ENCODE measurements at regions not wholly inside any gene's neighbourhood (a gene's known extent, or its start where the extent isn't known, plus 50 kb on each side); places are given as distances from the start of the nearest gene placed in this dataset.
"Not testable (repeated sequence)": the region's sequence is repeated elsewhere in the genome, so short reads cannot be mapped to it uniquely, and the experiment has no call there.

DNA sequence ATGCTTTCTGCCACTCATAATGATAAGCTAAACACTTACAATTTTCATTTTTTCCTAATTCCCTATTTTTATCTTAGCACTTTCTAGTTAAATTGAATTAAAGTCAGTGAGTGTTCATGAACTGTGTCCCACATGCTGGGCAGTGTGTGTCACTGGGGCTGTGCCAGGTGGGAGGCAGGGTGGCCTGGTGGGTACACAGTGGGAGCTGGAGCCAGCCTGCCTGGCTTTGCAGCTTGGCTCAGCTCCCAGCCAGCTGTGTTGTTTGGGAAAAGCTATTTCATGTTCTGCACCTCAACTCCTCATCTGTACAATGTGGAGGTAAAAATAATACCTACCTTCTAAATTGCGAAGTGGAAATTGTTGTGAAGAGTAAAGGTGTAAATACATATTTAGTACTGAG, 238.4 kb downstream of the PLA2G4A start:
- H3K4me3 ChIP-seq = no peak overlapping the region
- no peak for FAIRE-seq
- no peak for ATAC-seq
- POLR2A ChIA-PET = no interaction called here
- DNase-seq (ENCODE audit: low read depth in 1 of 2, low spot score in 1 of 2) = no peak
- H3K4me1 ChIP-seq = no peaks in the 10 kb centered on the region
- H3K4me2 ChIP-seq = no peak overlapping the region
- H3K27ac ChIP-seq = no peak overlapping the region
- 92% methylated on average over 1 of the region's 1 CpG for WGBS (ENCODE audit: missing lambda C conversion rate)
- CTCF ChIA-PET = interaction anchor here (1.4 kb wide), 1 partner anchor 16 kb away, joined by 3 read pairs; no protein-coding TSS in a partner anchor
- TF ChIP-seq JUN (IDR thresholded peaks at IDR 0.05) = no peak
- no peak for TF ChIP-seq EHF (CRISPR knock-in tag; IDR thresholded peaks at IDR 0.05)
- TF ChIP-seq CHD2 (IDR thresholded peaks at IDR 0.05; ENCODE audit: low read length, partially characterized antibody) = no peak
- no peak for TF ChIP-seq POLR2AphosphoS2 (conservative IDR thresholded peaks at IDR 0.05; ENCODE audit: low read length)
- no peak for TF ChIP-seq ZC3H11A (IDR thresholded peaks at IDR 0.05)
- TF ChIP-seq ESRRA (IDR thresholded peaks at IDR 0.05; ENCODE audit: borderline replicate concordance, low read length) = no peak
- no peak for TF ChIP-seq NFE2L2 (conservative IDR thresholded peaks at IDR 0.05; ENCODE audit: low read length)
- TF ChIP-seq FOXS1 (CRISPR knock-in tag; IDR thresholded peaks at IDR 0.05) = no peak
- no peak for TF ChIP-seq TFCP2L1 (CRISPR knock-in tag; IDR thresholded peaks at IDR 0.05)
- TF ChIP-seq MYC (IDR thresholded peaks at IDR 0.05; ENCODE audit: borderline replicate concordance, low read length) = no peak
- TF ChIP-seq, protein P1, sequence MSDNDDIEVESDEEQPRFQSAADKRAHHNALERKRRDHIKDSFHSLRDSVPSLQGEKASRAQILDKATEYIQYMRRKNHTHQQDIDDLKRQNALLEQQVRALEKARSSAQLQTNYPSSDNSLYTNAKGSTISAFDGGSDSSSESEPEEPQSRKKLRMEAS (IDR thresholded peaks at IDR 0.05) = no peak
- TF ChIP-seq, protein P2, sequence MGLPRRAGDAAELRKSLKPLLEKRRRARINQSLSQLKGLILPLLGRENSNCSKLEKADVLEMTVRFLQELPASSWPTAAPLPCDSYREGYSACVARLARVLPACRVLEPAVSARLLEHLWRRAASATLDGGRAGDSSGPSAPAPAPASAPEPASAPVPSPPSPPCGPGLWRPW (IDR thresholded peaks at IDR 0.05) = no peak
- TF ChIP-seq ZFP36 (IDR thresholded peaks at IDR 0.05; ENCODE audit: borderline replicate concordance, partially characterized antibody) = no peak
- TF ChIP-seq, protein P3, sequence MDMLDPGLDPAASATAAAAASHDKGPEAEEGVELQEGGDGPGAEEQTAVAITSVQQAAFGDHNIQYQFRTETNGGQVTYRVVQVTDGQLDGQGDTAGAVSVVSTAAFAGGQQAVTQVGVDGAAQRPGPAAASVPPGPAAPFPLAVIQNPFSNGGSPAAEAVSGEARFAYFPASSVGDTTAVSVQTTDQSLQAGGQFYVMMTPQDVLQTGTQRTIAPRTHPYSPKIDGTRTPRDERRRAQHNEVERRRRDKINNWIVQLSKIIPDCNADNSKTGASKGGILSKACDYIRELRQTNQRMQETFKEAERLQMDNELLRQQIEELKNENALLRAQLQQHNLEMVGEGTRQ (IDR thresholded peaks at IDR 0.05) = no peak
- TF ChIP-seq EP300 (IDR thresholded peaks at IDR 0.05) = no peak
- TF ChIP-seq, protein P4, sequence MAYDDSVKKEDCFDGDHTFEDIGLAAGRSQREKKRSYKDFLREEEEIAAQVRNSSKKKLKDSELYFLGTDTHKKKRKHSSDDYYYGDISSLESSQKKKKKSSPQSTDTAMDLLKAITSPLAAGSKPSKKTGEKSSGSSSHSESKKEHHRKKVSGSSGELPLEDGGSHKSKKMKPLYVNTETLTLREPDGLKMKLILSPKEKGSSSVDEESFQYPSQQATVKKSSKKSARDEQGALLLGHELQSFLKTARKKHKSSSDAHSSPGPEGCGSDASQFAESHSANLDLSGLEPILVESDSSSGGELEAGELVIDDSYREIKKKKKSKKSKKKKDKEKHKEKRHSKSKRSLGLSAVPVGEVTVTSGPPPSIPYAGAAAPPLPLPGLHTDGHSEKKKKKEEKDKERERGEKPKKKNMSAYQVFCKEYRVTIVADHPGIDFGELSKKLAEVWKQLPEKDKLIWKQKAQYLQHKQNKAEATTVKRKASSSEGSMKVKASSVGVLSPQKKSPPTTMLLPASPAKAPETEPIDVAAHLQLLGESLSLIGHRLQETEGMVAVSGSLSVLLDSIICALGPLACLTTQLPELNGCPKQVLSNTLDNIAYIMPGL (CRISPR knock-in tag; IDR thresholded peaks at IDR 0.05; ENCODE audit: borderline replicate concordance) = no peak
- TF ChIP-seq ZSCAN20 (CRISPR knock-in tag; IDR thresholded peaks at IDR 0.05) = no peak
- TF ChIP-seq, protein P5, sequence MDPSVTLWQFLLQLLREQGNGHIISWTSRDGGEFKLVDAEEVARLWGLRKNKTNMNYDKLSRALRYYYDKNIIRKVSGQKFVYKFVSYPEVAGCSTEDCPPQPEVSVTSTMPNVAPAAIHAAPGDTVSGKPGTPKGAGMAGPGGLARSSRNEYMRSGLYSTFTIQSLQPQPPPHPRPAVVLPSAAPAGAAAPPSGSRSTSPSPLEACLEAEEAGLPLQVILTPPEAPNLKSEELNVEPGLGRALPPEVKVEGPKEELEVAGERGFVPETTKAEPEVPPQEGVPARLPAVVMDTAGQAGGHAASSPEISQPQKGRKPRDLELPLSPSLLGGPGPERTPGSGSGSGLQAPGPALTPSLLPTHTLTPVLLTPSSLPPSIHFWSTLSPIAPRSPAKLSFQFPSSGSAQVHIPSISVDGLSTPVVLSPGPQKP (IDR thresholded peaks at IDR 0.05; ENCODE audit: low read depth, low read length) = no peak
- TF ChIP-seq, protein P6, sequence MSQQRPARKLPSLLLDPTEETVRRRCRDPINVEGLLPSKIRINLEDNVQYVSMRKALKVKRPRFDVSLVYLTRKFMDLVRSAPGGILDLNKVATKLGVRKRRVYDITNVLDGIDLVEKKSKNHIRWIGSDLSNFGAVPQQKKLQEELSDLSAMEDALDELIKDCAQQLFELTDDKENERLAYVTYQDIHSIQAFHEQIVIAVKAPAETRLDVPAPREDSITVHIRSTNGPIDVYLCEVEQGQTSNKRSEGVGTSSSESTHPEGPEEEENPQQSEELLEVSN (IDR thresholded peaks at IDR 0.05; ENCODE audit: borderline replicate concordance, low read depth) = no peak
- no peak for TF ChIP-seq HOXB5 (CRISPR knock-in tag; IDR thresholded peaks at IDR 0.05)
- H3K9me3 ChIP-seq = no peaks in the 10 kb centered on the region

DNA sequence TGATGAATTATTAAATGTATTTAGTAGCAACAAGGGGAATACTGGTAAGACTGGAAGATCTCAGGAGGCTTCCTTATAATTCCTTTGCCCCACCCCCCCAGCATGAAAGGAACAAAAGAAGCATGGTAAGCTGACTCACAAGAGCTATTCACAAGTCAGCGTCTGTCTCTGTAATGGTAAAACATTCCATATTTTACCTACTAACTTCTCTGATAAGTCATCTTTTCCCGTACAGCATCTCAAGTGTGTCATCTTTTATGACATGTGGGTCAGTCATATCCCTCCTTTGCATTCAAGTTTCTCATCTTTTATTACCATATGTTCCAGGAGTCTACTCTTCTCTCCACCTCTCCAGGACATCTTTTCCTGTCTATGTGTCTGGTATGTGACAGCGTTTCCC, 241.3 kb downstream of the PLA2G4A start:
- ChIA-PET POLR2A (no interaction called here), CTCF (interaction anchor here (0.6 kb wide), 1 partner anchor 1868 kb away, joined by 3 read pairs; no protein-coding TSS in a partner anchor)
- Histone ChIP-seq H3K9me3 (no peaks in the 10 kb centered on the region; the same call in 2 of the 3 replicates), H3K27ac (no peak overlapping the region), H3K4me2 (no peak overlapping the region), H3K4me1 (no peaks in the 10 kb centered on the region), H3K4me3 (no peak overlapping the region)
- WGBS (ENCODE audit: missing lambda C conversion rate) = 7% methylated on average over 3 of the region's 3 CpGs
- DNase-seq (ENCODE audit: low read depth in 1 of 2, low spot score in 1 of 2) (no peak), FAIRE-seq (no peak), ATAC-seq (no peak)
- TF ChIP-seq JUN (IDR thresholded peaks at IDR 0.05) (no peak), RNF2 (IDR thresholded peaks at IDR 0.05; ENCODE audit: borderline replicate concordance, low read depth) (no peak), TP53 (CRISPR knock-in tag; IDR thresholded peaks at IDR 0.05) (no peak), CEBPB (IDR thresholded peaks at IDR 0.05) (no peak), RCOR1 (IDR thresholded peaks at IDR 0.05; ENCODE audit: low read depth, low read length) (no peak), SREBF2 (IDR thresholded peaks at IDR 0.05) (no peak), TFCP2L1 (CRISPR knock-in tag; IDR thresholded peaks at IDR 0.05) (no peak), CHD2 (IDR thresholded peaks at IDR 0.05; ENCODE audit: low read length, partially characterized antibody) (no peak), FOSB (CRISPR knock-in tag; IDR thresholded peaks at IDR 0.05) (no peak), ZFP36 (IDR thresholded peaks at IDR 0.05; ENCODE audit: borderline replicate concordance, partially characterized antibody) (no peak), MAZ (IDR thresholded peaks at IDR 0.05; ENCODE audit: borderline replicate concordance, low read depth, low read length) (no peak), PHF8 (IDR thresholded peaks at IDR 0.05; ENCODE audit: borderline replicate concordance, low read depth) (no peak)
- TF ChIP-seq, protein P2 (IDR thresholded peaks at IDR 0.05) = no peak

DNA sequence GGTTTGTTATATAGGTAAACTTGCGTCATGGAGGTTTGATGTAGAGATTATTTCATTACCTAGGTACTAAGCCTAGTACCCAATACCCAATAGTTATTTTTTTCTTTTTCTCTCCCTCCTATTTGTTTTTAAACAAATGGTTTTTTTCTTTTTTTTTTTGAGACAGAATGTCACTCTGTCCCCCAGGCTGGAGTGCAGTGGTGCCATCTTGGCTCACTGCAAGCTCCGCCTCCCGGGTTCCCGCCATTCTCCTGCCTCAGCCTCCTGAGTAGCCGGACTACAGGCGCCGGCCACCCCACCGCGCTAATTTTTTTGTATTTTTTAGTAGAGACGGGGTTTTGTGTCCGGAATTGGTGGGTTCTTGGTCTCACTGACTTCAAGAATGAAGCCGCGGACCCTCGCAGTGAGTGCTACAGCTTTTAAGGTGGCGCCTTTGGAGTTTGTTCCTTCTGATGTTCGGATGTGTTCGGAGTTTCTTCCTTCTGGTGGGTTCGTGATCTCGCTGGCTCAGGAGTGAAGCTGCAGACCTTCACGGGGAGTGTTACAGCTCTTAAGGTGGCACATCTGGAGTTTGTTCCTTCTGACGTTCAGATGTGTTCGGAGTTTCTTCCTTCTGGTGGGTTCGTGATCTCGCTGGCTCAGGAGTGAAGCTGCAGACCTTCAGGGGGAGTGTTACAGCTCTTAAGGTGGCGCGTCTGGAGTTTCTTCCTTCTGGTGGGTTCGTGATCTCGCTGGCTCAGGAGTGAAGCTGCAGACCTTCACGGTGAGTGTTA, 243.7 kb downstream of the PLA2G4A start:
- DNase-seq (ENCODE audit: low read depth in 1 of 2, low spot score in 1 of 2); FAIRE-seq; ATAC-seq; H3K4me1 ChIP-seq; POLR2A ChIA-PET; CTCF ChIA-PET; H3K4me2 ChIP-seq; H3K9me3 ChIP-seq: not testable (repeated sequence)
- peak overlapping the region; percentile 26; the same call in 2 of the 3 replicates for H3K4me3 ChIP-seq
- H3K27ac ChIP-seq = peak overlapping the region in 1 of 2 experiments; percentile 41; a peak in 1 of 6 replicates
- WGBS (ENCODE audit: missing lambda C conversion rate) = 66% methylated on average over 29 of the region's 29 CpGs

Measured in A549 (cell line).